ENCODE measurements at regions not wholly inside any gene's neighbourhood (a gene's known extent, or its start where the extent isn't known, plus 50 kb on each side); places are given as distances from the start of the nearest gene placed in this dataset.
"Not testable (repeated sequence)": the region's sequence is repeated elsewhere in the genome, so short reads cannot be mapped to it uniquely, and the experiment has no call there.

DNA sequence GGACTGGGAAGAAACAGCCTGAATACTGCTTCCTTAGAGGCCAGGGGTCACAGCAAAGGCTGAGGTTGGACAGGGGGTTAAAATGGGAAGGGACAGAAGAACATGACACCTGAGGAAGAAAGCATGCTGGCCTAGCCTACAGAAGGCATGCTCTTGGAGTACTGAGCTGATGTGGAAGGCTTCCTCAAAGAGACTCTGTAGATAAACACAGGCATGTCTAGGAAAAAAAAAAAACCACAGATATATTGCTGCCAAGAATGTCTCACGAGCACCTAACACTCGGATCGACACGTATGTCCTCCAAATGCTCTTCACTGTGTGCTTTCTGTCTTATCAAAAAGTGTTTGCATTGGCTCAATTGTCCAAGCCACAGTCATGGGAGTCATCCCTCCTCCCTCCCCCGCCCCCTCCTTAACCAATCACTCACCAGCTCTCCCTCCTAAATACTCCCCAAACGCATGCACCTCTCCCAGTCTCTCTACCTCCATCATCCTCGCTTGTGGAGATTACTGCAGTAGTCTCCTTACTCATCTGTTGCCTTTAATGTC is 101.1 kb upstream of the LRFN2 start:
- DNase-seq (ENCODE audit: low spot score), result no peak

DNA sequence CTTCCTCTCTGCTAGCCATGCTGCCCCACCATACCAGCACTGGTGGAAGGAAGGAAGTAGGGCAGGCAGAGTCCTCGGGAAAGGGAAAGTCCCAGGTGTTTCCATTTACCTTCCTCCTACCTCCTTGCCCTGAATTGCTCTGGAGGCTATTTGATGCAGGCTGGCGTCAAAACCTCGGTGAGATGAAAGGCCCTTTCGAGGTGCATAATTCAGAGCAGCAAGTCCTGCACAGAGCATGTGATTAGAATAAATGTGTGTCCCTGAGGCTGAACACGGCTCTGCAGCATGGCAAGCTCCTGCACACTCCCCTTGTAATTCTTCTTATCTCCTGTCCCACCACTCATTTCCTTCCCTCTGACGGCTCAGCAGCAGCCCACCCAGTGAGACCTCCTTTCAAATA is 98.7 kb upstream of the LRFN2 start:
- no peak for DNase-seq (ENCODE audit: low spot score)

DNA sequence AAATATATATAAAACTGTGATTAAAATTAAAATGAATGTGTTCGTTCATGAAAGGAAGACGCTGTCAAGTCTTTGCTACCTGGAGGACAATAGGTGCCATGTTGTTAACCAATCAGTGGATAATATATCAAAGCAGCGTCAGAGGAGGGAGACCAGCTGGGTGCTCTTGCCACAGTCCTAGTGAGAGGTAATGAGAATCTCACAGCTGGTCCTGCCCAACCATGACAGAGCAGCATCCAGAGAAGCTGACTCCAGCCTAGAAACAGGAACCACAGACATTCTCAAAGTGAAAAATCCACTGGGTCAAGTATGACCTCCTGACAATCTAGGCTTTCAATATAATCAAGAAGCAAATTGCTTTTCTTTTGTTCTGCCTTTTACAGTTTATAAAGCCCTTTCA is 94.5 kb upstream of the LRFN2 start:
- DNase-seq (ENCODE audit: low spot score), result no peak

DNA sequence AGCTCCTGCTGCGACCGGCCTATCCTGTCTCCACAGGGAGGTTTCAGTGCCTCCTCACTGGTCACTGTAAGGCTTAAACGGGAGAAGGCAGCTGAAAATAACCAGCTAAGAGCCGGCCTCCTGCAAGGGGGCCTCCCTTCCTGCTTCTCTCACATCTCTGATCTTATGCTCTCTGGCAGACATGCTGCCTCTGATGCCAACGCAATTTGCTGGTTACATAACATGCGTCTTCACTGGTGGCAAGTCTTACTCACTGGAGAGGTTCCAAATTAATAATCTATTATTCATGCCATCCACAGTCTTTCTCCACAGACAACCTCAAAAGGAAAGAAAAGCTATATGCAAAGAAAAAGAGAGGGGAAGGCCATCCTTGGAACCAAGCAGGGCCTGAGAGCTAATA is 91.8 kb upstream of the LRFN2 start:
- DNase-seq (ENCODE audit: low spot score), result no peak

DNA sequence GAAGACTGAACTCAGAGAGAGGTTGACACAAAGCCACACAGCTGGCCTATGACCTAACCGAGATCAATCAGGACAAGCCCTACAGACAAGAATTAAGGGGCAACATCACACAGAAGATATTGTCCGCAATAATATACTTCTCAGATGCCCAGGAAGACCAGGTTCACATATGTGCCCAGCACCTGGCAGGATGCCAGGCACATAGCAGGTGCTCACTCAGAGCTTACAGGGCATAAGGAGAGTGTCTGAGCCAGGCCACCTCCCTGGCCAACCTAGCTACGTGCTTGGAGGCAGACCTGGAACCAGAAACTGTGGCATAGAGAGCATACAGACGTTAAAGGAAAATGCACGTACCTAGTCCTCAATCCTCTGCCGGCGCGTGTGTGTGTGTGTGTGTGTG is 87.0 kb upstream of the LRFN2 start:
- no peak for DNase-seq (ENCODE audit: low spot score)

DNA sequence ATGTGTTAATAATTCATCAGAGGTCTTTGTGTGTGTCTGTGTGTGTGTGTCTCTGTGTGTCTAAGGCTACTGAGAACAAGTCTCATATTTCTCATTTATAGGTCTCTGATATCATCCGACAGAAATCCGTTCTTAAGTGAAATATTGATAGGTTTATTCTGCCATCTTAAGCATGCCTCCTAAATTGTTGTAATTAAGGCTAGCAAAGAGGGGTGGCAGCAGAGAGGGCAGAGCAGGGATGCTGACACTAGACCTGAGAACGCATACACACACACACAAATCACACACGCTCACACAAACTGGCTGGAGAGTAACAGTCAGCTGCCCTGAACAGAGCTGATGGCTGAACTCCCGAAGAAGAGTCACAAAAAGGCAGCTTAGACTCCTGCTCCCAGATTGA is 84.9 kb upstream of the LRFN2 start:
- no peak for DNase-seq (ENCODE audit: low spot score)

DNA sequence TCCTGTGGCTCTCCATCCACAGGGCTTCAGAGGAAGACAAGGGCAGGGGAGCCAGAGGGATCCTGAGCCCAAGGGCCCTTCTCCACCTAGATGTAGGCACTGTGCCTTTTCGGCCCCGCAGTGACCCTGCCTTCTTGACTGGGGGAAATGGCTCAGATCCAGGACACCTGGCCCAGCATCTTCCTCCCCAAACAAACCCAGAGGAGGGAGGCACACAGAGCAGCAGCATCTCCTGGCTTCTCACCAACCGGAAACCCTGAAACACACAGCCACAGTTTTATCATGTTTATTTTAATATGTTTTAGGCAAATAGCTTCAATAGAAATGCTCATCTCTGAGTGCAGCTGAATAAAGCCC is 84.5 kb upstream of the LRFN2 start:
- no peak for DNase-seq (ENCODE audit: low spot score)

DNA sequence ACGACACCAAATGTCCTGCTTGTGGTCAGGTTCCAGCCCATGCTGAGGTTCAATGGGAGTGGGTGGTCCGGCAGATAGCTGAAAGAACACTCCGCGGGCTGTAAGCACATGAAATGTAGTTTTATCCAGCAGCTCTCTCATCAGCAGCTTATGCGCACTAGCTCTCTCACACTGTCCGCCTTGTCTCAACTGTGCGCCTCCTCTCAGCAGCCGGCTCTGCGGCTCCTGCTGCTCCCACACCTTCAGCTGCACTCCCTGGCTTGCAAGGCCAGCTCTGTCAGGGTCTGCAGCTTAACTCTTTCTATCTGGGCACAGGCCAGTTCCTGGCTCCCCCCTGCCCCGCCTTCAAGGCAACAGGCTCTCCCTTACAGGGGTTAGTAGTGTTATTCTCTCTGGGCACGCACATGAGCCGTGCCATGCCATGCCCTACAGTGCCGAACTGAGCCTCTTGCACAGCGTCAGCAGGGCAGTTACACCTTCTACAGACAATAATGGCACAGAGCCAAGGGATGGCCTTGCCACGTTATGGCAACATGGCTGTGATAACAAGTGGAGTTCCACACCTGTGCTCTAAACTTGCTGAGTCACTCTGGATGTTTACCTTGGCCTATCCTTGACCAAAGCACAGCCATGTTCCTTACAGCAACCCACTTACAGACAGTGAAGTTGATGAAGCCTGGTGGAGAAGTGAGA is 84.0 kb upstream of the LRFN2 start:
- DNase-seq (ENCODE audit: low spot score), result no peak

DNA sequence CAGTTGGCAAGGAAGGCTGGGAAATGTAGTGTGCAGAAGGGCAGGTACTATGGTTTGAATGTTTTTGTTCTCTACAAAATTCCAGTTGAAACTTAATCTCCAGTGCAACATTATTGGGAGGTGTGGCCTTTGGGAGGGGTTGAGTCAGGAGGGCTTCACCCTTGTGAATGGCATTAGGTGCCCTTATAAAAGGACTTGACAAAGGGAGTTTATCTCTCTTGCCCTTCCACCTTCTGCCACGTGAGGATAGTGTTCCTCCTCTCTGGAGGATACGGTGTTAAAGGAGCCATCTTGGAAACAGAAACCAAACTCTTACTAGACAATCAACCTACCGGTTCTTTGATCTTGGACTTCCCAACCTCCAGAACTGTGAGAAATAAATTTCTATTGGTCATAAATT is 82.2 kb upstream of the LRFN2 start:
- no peak for DNase-seq (ENCODE audit: low spot score)

DNA sequence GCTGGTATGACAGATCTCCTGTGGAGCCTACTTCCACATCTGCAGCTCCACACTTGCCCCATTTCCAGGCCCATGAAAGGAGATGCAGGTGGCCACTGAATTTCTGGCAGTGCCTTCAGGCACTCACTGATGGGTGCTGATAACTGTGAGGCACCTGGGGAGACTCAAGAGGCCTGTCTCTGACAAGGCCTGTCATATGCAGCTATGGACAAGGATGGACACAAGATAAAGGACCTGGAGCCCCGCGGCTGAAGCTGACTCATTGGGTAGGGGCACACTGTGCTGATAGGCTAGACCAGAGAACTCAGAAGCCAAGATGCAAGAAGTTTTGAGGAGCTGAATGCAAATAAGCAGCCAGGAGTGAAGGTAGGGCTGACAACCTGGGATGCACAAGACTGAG is 81.0 kb upstream of the LRFN2 start:
- no peak for DNase-seq (ENCODE audit: low spot score)

DNA sequence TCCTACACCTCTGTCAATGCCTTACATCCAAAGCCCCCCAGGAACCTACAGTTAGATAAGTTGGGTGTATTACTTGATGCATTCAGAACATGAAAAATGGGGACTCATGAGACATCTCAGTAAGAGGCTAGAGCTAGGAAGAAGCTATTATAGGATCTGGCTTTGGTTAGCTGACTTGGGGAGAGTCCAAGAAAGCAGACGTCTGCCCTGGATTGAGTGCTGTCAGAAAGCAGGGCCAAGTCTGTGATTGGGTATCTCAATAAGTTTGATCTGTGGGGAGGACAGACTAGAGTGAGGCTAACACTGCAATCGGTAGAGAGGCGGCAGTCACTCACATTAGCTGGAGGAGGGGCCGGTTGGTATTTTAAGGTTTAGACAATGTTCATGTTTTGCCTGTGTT is 79.4 kb upstream of the LRFN2 start:
- no peak for DNase-seq (ENCODE audit: low spot score)

DNA sequence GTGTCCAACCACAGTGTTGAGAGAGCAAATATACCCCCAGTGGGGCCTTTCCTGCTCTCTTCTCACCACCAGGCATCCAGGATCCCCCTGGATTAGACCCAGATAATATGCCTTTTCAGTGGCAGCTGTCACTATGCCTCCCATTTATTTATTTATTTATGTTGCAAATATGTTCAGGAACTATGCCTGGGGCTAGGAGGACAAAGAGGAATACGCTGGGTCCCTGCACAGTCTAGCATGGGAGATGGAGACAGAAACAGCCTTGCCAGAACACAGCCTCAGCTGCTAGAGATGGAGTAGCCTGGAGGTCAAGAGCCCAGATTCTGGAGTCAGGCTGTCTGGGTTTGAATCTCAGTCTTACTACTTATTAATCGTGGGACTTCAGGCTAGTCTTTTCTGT is 74.6 kb upstream of the LRFN2 start:
- no peak for DNase-seq (ENCODE audit: low spot score)

DNA sequence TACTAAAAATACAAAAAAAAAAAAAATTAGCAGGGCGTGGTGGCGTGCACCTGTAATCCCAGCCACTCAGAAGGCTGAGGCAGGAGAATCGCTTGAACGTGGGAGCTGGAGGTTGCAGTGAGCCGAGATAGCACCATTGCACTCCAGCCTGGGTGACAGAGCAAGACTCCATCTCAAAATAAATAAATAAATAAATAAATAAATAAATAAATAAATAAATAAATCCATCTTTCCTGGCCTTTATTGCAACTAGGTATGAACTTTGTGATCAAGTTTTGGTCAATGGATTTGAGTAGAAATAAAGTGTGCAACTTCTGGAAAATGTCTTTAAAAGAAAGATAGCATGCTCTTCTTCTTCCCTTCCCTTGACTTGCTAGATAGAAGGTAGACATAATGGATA is 69.6 kb upstream of the LRFN2 start:
- DNase-seq (ENCODE audit: low spot score), result not testable (repeated sequence)

DNA sequence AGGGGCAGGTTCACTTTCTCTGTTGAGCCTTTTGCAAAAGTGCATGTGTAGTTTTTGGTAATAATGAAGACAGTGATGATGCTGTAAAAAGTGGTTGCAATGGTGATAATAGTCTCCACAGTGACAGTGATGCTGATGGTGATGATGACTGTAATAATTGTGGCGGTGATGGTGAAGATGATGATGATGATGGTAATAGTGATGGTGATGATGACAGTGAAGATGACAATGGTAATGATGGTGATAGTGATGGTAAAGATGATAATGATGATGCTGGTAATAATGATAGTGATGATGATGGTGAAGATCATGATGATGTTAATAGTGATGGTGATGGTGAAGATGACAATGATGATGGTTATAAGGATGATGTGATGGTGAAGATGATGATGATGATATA is 67.7 kb upstream of the LRFN2 start:
- DNase-seq (ENCODE audit: low spot score), result no peak

DNA sequence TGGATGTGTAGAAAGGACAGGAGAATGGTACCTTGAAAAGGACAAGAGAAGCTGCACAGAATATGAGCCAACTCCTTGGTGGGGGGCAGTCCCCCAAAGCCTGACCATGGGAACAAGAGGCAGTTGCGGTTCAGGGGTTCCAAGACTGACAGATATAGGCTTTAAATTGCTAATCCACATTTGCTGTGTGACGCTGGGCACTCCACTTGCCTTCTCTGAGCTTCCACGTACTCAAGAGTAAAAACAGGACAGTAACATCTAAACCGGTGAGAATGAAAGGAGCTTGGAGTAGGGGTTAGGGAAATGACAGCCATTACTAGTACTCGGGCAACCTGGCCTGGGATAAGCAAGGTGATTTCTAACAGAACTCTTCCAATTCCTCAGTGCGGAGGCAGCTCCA is 57.9 kb upstream of the LRFN2 start:
- DNase-seq (ENCODE audit: low spot score), result no peak

DNA sequence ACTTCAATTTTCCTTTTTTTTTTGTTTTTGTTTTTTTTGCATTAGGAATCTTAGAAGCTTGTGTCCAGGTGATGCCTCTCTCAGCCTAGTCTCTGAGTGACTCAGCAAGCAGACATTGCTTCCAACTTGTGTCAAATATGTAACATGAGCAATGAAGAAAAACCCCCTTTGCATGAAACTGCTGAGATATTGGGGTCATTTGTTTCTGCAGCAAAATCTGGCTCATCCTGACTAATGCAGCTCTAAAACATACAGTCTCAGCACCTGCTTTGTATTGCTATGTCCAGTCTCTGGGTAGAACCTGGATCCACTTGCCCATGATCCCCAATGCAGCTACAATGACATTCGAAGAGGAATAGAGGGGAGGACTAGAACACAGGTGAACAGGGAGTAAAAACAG is 55.7 kb upstream of the LRFN2 start:
- no peak for DNase-seq (ENCODE audit: low spot score)

DNA sequence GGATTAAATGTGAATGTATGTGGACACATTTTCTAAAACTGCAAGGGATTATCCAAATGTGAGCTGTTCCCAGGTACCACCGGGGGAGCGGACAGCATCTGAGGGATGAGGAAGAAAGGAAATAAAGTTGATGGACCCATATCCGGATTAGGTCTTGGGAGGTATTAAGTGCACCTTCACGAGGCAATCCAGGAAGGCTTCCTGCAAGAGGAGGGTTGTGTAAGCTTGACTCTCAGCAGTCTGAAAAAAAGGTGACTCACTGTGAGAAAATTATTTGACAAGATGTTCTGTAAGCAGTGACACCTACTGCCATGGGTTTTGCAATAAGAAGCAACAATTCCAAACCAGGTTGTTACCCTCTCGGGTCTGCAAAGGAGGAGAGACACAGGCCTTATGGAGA is 55.0 kb upstream of the LRFN2 start:
- no peak for DNase-seq (ENCODE audit: low spot score)

DNA sequence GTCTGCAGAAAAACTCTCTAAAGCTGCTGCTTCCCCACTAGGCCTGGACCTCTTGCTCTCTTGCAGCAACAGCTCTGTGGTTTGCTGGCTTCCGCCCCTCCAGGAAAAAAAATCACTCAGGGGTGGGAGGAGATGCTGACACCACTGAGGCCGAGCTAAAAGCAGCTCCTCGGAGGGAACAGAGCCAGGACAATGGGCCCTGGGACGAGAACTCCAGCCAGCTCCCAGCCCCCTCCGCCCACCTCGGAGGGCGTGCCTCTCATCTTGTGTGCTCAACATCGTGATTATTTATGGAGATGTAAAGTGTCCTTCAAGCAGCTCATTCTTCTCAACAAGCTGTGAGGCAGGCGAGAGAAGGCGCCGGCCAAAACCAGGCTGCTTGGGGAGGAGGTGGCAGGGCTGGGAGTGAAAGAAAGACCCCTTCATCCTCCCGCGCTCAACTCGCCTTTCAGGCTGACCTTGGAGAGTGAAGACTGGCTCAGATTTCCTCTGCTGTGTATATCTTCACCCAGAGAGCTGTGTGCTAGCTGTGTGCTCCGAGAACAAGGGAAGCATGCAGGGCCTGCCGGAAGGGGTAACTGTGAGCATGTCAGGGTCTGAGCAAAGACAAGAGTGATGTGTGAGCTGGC is 53.5 kb upstream of the LRFN2 start:
- DNase-seq (ENCODE audit: low spot score), result no peak

All from HuH-7 (cell line).